HG03060 (cell line): ENCODE measurements at regions not wholly inside any gene's neighbourhood (a gene's known extent, or its start where the extent isn't known, plus 50 kb on each side); places are given as distances from the start of the nearest gene placed in this dataset.

Source experiments
- ATAC-seq: cut with Tn5 transposase; IDR thresholded peaks from one replicate; pipeline ENCODE4 v1.9.1; 2021; ENCODE audit warnings: low read depth, moderate number of reproducible peaks; ENCODE audit not compliant: unreplicated experiment

DNA sequence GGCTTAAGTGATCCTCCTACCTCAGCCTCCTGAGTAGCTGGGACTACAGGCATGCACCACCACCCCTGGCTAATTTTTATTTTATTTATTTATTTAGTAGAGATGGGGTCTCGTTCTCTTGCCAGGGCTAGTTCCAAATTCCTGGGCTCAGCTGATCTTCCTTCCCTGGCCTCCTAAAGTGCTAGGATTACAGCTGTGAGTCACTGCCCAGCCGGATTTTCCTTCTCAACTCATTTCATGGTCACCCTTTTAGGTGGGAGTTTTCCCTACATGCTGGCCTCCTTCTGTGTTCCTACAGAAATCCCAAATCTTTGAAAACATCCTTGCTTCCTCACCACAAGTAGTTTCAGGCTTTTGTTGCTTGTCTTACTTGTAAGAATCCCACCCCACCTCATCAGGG is 102.1 kb upstream of the SIAH1 start:
- ATAC-seq, result no peak

DNA sequence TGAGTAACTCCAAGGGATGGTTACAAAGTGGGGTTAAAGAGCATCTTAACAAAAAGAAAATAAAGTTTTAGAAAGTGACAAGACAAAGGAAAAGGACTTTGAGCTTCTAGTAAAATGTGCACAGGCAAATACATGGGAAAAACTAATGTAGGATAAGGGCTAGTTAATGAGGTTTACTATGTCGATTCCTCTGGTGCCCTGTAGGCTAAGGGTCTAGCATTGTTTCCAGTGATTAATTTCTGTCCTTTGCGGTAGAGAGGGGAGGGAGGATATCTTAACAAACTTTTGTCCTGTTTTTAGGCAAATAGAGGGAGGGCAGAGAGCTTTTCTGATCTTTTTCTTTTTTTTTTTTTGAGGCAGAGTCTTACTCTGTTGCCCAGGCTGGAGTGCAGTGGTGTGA is 96.6 kb upstream of the SIAH1 start:
- ATAC-seq, result no peak

DNA sequence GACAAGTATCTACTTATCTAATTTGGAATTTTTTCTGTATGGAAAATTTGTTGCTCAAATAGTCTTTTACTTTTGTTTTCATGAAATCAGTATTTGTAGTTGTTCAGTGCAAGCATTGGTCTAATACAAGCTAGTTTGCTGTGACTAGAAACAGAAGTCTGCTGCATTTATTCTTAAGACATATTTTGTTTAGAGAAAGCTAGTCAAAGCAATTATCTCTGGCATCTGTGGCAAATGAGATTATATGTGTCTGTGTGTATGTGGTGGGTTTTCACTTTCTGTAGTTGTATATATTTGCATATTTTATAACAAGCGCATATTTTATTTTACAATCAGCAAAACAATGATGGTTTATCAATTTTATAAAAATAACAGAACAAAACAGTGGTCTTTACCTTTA is 96.0 kb upstream of the SIAH1 start:
- no peak for ATAC-seq

DNA sequence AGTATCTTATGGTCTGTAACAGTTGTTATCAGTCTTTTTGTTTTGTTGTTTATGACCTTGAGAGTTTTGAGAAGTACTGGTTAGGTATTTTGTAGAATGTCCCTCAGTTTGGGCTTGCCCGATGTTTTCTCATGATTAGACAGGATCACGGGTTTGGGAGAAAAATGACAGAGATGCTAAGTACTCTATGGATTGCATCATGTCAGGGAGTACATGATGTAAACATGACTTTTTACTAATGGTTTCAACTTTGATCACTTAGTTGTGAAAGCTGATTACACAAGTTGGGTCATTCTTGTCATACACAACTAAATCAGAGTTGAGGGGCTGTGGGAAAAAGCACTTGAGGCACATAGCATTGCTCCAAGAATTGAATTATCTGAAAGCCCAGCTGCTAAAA is 94.7 kb upstream of the SIAH1 start:
- ATAC-seq, result no peak

DNA sequence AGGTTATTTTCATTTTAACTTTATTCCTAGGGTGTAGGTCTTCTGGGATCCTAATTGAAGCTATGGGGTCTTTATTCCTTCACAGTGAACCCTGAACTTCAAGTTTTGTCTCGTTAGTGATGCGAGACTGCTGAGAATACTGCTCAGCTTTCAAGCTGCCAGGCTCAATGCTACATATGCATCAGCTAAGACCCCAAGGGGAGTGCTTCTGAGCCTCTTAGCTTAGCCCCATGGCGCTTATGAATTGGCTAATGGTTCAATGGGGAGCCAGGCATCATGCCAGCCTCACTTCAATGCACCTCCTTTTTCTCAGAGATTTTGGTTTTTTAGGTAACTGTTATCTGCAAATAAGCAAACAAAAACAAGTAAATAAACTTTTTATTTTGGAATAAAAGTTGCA is 94.1 kb upstream of the SIAH1 start:
- ATAC-seq, result no peak

DNA sequence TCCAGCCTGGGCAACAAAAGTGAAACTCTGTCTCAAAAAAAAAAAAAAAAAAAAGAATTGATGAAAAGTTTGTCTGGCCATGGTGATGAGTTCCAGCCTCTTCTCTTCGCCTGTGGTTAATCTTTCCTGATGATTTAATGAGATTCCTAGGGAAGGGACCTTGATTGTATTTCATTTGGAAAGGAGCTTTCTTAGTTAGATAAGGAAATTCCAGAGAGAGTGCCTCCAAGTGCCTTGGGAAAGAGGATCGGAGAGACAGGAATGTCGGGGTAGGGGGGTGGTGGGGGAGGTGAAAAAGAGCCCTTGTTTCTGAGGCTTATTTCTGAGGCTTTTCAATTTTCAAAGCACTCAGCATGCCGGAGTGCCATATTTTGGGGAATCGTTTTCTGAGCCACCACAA is 93.2 kb upstream of the SIAH1 start:
- ATAC-seq, result no peak

DNA sequence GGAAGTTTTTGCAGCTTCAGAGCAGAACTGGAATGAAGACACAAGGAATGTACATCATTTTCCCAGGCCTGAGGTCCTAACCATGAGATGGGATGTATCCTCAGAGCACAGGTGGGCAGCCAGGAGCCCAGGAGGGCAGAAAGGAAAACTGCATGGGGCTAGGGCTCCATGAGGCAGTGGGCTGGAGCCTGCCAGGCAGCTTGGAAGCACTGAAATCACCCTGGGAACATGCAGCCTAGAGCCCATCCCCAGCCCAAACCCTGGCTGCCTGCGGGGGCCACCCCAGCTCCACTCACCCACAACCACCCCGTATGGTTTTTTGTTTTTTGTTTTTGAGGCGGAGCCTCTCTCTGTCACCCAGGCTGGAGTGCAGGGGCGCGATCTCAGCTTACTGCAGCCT is 86.2 kb upstream of the SIAH1 start:
- no peak for ATAC-seq

DNA sequence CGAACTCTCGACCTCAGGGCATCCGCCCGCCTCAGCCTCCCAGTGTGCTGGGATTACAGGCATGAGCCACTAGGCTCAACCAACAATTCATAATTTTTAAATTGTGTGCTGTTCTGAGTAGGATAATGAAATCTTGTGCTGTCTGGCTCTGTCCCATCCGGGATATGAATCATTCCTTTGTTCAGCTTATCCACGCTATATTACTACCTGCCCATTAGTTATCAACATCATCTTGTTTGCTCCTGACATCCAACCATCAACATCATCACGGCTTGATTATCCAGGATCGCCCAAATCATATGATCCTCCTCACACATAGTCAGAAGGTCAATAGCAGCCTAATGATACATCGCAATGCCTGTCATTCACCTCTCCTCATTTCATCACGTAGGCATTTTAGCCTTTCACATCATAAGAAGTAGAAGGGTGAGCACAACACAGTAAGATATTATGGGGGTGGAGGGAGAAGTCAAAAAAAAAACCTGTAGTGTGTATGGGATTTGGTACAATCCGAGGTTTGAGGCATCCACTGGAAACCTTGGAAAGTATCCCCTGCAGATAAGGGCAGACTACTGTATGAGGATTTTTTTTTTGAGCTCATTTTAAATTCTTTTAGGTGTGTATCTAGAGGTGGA is 77.0 kb upstream of the SIAH1 start:
- no peak for ATAC-seq

DNA sequence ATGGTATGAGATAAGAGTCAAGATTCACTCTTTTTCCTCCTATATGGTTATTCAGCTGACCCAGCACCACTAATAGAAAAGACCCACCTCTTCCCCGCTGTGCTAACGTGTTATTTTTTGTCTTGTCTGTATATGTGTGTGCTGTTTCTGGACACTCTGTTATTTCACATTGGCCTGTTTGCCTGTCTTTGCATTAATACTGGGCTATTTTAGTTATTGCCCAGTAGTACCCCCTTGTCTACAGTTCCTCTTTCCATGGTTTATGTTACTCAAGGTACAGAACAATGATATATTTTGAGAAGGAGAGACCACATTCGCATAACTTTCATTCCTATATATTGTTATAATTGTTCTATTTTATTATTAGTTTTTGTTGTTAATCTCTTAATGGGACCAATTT is 74.0 kb upstream of the SIAH1 start:
- ATAC-seq, result peak; percentile 27

DNA sequence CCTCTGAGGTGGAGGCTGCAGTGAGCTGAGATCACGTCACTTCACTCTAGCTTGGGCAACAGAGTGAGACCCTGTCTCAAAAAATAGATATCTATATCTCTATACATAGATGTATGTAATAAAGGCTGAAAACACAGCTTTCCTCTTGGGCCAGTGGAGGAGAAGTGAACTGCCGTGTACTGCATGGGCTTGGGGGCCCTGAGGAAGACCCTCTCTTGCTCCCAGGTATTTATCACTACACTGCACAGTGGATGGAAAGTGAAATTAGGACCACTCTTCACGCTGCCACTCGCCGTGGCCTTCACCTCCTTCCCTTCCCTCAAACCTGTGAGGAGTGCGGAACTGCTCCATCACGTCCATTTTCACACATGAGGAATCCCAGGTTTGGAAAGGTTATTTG is 68.8 kb upstream of the SIAH1 start:
- ATAC-seq, result no peak

DNA sequence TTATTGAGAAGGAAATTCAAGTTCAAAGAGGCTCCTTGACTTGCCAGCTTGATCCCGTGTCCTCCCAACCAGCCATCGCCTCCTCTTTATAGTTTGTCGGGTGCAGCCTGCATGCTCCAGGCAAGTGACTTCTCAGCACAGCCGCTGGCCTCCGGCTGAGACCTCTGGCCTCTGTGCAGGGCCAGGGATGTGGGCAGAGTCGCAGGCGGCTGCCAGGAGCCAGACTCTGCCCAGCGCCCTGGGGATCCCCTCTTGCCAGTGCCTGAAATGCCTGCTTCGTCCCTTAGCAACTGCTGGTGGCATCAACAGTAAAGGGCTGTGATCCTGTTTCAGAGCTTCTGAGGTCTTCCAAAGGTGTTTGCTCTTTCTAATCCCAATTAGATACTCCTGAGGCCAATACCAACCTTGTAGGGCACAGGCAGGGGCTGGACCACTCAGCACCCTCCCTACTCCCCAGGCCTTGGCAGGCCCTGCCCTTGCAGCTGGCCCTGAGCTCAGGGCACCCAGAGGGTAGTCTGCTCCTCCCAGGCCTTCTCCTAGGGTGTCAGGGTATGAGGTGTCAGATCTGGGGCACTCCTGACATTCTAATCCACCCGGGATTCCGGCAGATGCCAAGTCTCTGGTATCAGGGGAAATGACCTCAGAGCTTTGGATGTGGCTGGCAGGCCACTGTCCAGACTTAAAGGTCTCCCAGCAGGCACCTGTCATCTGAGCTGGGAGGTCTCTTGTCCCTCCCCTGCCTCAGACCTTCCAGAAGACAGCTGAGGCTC is 68.0 kb upstream of the SIAH1 start:
- no peak for ATAC-seq

DNA sequence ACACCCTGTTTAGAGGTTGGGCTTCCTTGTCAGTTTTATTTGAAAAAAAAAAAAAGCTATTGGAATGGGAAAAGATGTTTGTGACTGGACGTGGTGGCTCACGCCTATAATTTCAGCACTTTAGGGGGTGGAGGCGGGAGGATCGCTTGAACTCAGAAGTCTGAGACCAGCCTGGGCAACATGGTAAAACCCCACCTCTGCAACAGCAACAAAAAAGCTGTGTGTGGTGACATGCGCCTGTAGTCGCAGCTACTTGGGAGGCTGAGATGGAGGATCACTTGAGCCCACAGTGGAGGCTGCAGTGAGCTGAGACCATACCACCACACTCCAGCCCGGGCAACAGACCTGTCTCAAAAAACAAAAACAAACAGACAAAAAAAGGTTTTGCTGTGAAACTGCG is 66.1 kb upstream of the SIAH1 start:
- ATAC-seq, result no peak

DNA sequence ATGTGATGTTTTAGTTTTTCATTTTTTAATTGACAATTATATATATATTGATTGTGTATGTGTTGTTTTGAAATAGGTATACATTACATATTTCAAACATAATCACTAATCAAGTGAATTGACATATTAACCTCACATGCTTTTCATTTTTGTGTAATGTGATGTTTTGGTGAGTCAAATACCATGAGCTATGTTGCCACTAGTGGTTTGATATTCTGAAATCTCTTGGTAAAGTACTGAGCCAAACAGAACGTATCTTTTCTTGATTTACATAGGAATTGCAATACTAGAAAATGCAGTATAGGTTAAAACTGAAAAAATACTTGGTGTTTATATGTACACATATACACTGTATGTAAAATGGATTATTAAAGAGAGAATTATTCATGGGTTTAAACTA is 65.2 kb upstream of the SIAH1 start:
- ATAC-seq, result no peak

DNA sequence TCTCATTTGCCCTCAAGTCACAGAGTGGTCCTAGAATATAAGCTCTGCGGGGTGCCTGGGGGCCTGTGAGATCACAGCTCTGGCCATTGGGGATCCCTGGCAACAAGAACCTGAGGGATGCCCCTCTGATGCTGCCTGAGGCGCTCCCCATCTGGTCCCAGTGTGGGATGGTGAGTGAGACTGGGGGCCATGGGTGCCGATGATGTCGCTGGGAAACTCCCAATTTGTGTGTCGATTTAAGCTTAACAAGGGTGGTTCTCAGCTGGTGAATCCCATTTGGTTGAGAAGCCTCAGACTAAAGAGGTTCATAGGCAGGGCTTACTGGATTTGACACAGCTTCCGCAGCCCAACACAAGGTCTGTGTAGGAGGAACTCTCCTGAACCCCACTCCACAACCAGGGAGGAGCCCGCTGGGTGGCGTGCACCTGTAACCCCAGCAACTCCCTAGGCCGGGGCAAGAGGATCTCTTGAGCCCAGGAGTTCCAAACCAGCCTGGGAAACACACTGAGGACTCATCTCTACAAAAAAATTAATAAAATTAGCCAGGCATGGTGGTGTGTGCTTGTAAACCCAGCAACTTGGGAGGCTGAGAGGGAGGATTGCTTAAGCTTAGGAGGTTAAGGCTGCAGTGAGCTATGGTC is 63.7 kb upstream of the SIAH1 start:
- no peak for ATAC-seq

DNA sequence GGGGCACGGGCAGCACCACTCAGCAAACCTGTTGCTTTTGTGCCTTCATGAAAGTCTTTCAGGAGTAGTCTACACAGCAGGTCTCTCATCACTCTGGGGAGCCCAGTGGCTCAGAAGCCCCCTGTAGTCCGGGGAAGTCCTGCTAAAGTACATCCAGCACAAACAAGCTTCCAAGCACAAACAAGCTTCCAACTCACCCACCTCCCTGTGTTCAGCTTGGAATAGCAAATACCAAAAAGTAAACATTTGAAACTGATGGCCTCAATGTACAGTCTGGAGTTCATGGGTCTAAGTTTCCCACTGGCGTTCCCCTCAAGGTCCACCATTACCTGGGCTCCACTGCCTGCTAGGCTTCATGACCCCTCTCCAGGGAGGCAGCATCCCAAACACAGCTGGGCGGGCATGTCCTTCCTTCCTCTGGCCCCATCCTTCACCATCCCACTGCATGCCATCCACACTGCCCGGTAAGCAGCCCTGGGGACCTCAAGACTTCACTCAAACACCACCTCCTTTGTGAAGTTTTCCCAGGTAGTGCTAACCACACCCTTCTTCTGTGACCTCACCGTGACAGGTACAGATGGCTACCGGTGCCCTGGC is 62.8 kb upstream of the SIAH1 start:
- ATAC-seq, result no peak

DNA sequence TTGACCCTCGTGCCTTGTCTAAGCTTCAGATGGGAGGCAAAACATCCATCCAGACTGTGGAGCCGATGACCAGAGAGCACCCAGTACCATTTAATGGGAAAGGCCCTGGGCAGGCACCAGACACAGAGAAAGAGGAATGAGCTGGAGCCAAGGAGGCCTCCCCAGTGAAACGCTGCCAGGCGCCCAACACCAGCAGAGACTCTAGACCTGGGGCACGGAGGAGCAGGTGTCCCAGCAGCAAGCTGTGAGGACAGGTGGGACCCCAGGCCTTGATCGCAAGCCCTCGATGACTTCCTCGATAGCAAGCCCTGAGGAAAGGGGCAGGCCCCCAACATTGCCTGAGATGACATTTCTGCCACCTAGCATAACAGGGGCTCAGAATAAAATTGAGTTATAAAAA is 62.2 kb upstream of the SIAH1 start:
- ATAC-seq, result no peak

DNA sequence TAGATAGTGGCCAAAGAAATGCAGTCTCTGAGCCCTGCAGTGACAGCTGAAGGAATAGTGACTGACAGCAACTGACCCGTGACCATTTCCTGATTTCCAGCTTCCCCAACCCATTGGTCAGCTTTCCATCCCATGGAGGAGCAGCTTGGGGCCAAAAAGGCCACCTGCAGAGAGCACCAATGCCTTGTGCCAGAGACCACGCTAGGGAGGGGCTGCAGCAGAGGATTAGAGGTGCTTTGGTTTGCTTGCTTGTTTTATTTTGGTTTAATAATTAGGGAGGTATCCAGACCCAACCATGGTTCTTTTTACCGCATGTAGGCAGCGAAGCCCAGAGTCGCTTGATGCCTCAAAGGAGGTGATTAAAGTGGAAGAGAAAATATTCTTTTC is 61.3 kb upstream of the SIAH1 start:
- ATAC-seq, result no peak

DNA sequence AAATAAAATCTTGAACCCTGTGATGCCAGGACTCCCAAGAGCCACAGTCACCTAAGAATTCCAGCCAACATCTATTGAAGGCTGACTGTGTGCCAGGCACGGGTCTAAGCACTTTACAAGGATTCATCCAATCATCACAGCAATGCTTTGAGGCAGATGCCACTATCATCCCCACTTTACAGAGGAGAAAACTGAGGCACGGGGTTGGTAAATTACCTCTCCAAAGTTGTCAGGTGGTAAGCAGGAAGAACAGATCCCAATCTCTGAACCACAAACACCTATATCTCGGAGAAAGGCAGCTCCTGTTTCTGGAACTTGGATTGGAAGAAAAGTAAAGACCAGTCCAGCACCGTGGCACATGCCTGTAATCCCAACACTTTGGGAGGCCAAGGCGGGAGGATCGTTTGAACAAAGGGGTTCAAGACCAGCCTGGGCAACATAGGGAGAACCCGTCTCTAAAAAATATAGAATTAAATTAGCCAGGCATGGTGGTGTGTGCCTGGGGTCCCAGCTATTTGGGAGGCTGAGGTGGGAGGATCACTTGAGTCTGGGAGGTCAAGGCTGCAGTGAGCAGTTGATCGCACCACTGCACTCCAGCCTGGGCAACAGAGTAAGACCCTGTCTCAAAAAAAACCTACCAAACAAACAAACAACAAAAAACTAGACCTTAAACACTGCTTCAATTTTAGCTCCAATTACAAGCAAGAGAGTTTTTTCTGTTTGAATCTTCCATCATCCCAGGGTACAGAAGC is 60.7 kb upstream of the SIAH1 start:
- ATAC-seq, result no peak

DNA sequence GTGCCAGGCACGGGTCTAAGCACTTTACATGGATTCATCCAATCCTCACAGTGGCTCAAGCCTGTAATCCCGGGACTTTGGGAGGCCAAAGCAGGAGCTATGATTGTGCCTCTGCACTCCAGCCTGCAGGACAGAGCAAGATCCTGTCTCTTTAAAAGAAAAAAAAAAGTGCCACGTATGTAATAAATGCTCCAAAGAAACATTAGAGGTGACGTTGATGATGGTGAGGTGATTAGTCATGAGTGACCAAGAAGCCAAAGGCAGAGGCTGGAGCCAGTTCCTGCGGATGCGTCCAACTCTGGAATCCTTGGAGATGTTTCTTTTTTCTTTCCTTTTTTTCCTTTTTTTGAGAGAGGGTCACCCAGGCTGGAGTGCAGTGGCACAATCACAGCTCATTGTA is 59.4 kb upstream of the SIAH1 start:
- no peak for ATAC-seq

DNA sequence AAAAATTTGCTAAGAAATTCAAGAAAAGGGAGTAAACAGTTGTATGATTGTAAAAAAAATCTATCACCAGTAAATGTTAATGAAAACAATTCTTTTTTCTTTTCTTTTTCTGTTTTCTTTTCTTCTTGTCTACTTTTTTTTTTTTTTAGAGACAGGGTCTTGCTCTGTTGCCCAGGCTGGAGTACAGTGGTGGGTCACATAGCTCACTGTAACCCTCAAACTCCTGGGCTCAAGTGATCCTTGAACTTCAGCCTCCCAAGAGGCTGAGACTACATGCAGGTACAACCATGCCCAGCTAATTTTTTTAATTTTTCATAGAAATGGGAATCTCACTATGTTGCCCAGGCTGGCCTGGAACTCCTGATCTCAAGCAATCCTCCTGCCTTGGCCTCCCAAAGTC is 57.2 kb upstream of the SIAH1 start:
- ATAC-seq, result no peak

DNA sequence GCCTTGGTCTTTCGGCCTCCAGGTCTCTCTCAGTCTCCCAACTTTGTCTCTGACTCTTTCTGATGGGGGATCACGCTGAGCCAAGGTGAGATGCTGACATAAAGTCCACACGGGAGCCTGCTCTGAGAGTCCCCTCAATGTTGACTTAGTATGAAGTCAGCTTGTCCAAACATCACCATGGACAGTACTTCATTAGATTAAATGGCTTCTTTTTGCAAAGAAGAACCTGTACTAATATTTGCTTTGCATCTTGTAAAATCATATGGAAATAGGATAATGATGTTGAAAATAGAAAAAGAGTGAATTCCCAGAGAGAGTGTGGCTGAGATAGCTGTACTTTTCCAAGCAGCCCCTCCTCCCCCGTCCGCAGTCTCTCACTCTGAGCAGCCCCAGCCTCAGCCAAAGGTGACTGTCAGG is 56.7 kb upstream of the SIAH1 start:
- ATAC-seq, result no peak
